ENCODE measurements at regions not wholly inside any gene's neighbourhood (a gene's known extent, or its start where the extent isn't known, plus 50 kb on each side); places are given as distances from the start of the nearest gene placed in this dataset.
A peak's percentile ranks its signal among the peaks of the same experiment; 100 is the strongest.
"Not testable (repeated sequence)": the region's sequence is repeated elsewhere in the genome, so short reads cannot be mapped to it uniquely, and the experiment has no call there.

DNA sequence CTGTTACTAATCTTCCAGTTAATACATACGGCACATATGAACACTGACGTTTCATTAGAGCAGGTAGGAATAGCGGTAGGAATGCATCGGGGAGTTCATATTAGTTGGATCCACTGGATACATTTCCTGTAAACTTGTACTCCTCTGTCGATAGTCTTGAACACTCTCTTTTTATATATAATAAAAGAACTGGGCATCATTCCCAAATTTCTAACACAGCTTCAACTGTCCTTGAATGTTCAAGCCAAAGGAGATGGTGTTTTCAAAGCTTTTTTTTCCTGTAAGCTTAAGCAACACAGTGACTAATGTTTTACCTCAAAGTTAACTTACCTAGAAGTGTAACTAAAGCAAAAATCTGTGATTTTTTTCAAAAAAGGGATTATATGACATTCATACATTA, 195.3 kb downstream of the UTRN start:
- DNase-seq: no peak

DNA sequence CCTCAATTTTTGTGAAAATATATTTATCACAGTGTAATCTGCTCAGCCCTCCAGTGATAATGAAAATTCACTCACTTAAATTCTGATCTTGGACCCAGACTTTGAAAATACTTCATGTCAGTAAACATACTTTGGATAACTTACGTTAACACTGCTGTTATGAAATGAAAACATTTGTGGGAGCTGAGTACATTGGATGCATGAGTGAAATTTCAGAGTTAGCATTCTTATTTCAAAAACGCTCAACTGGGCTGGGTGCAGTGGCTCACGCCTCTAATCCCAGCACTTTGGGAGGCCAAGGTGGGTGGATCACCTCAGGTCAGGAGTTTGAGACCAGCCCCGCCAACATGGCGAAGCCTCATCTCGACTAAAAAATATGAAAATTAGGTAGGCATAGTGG, 196.4 kb downstream of the UTRN start:
- DNase-seq: no peak

GRCh38 chr6:144482142-144482541, 197.0 kb downstream of the UTRN start:
- DNase-seq: peak; percentile 59 to 62

DNA sequence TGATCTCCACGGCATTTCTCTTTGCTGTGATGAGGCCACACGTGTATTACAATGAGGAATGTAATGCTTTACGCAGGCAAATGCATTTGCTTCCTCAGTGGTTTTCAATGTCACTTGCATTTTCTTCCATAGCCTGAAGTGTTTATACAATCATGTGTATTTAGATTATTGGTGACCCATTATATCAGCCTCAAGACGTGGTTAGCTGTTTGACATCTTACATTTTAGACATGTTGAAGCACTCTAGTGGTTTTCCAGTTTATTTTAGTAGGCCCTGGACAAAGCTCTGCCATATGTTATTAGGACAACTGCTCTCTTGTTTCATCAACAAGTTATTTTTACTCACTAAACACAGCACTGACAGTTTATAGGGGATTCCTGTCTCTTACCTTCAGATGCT, 200.4 kb downstream of the UTRN start:
- no peak for DNase-seq

DNA sequence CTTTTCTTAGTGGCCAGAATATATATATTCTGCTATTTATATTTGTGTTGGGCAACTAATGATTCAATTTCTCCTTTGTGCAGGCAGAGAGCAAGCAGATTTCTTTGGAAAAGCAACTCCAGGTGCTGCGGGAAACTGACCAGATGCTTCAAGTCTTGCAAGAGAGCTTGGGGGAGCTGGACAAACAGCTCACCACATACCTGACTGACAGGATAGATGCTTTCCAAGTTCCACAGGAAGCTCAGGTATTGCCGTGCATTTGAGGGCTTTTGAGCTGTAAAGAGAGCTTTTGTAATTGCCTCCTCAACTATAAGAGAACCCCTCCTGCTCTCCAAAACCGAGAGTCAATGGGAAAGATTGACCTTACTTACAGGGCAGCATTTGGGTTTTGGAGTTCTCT, 203.5 kb downstream of the UTRN start:
- no peak for DNase-seq

DNA sequence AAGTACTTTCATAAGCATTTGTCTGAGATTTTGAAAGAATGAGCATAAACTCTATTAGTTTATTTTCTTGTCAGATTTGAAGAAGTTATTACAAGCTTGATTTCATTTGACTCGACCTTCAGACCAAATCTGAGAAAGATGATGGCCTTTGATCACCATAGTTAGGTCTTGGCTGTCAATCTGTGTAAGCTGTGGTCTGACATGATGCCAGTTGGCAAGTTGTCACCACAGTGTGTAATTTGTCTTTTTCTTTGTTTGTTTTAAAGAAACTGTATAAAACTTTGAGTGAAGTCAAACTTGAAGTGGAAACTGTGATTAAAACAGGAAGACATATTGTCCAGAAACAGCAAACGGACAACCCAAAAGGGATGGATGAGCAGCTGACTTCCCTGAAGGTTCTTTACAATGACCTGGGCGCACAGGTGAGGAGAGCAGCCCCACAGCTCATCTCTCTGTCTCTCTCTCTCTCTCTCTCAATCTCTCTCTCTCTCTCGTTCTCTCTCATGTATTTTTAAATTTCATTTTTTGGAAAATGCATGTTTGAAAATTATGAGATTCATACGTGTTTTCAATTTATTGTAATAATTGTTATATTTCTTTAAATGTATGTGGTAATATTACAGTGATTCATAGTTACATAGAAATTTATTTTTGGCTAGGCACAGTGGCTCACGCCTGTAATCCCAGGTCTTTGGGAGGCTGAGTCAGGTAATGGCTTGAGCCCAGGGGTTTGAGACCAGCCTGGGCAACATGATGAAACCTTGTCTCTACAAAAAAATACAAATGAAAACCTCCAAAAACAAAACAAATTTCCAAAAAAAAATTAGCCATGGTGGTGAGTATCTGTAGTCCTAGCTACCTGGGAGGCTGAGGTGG, 208.1 kb downstream of the UTRN start:
- no peak for DNase-seq

DNA sequence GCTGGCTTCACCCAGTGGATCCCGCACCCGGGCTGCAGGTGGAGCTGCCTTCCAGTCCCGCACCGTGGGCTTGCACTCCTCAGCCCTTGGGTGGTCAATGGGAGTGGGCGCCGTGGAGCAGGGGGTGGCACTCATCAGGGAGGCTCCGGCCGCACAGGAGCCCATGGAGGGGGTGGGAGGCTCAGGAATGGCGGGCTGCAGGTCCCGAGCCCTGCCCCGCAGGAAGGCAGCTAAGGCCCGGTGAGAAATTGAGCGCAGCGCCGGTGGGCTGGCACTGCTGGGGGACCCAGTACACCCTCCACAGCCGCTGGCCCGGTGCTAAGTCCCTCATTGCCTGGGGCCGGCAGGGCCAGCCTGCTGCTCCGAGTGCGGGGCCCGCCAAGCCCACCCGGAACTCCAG, 209.9 kb downstream of the UTRN start:
- DNase-seq: not testable (repeated sequence)

DNA sequence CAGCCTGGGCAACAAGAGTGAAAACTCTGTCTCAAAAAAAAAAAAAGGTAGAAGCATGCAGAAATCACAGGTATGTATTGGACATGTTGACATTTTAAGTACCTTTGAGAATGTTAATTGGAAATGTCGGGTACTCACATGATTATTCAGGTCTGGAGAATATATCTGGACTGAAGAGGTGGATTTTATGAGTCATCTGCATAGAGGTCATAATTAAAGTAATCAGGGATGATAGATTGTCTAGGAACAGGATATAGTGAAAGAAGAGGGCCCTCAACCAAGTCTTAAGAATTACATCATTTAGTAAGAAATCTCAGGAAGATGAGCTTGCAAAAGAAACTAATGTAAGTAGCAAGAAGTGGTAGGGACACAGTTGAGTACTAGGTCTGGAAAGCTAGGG, 212.5 kb downstream of the UTRN start:
- no peak for DNase-seq

DNA sequence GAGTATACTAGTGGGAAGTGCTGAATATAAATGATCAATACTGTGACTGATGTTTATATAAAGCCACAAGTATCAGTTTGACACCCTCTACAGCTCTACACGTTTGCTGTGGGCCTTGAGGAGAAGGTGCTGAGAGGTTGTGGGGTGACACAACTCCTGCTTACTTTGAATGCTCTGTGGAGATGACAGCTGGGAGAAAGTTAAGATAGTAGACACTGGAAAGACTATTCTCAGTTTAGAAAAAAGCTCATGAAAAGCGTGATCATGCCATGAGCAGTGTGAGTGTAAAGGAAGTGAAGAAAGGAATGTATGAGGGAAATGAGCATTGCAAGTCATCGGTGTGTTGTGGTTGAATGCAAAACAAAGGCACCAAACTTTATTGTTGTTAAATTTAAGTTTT, 215.8 kb downstream of the UTRN start:
- DNase-seq: no peak

- not testable (repeated sequence) for DNase-seq
These were observed 220.1 kb downstream of the UTRN start for GRCh38 chr6:144505214-144505613.

GRCh38 chr6:144506051-144506450, 220.9 kb downstream of the UTRN start:
- not testable (repeated sequence) for DNase-seq

DNA sequence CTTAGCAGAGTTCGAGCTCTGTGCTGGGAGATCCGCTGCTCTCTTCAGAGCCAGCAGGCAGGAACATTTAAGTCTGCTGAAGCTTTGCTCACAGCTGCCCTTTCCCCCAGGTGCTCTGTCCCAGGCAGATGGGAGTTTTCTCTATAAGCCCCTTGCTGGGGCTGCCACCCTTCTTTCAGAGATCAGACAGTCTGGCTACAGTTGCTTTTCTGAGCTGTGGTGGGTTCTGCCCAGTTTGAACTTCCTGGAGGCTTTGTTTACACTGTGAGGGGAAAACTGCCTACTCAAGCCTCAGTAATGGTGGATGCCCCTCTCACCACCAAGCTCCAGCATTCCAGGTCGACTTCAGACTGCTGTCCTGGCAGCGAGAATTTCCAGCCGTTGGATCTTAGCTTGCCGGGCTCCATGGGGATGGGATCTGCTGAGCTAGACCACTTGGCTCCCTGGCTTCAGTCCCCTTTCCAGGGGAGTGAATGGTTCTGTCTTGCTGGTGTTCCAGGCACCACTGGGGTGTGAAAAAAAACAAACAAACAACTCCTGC, 222.7 kb downstream of the UTRN start:
- not testable (repeated sequence) for DNase-seq

DNA sequence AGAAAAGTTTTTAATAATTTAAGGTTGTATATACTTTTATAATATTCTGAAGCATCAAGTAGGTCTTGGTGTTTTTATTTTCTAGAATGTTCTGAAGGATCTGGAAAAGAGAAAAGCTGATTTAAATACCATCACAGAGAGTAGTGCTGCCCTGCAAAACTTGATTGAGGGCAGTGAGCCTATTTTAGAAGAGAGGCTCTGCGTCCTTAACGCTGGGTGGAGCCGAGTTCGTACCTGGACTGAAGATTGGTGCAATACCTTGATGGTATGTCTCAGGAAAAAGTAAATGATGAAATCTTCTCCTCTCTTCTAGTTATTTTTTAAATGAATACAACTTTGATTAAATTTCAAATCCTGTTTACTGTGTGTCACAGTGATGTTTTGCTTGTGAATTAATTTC, 225.7 kb downstream of the UTRN start:
- no peak for DNase-seq

GRCh38 chr6:144515761-144516160, 230.6 kb downstream of the UTRN start:
- DNase-seq: no peak

- DNase-seq: no peak
These were observed 234.3 kb downstream of the UTRN start for GRCh38 chr6:144519426-144519825.

DNA sequence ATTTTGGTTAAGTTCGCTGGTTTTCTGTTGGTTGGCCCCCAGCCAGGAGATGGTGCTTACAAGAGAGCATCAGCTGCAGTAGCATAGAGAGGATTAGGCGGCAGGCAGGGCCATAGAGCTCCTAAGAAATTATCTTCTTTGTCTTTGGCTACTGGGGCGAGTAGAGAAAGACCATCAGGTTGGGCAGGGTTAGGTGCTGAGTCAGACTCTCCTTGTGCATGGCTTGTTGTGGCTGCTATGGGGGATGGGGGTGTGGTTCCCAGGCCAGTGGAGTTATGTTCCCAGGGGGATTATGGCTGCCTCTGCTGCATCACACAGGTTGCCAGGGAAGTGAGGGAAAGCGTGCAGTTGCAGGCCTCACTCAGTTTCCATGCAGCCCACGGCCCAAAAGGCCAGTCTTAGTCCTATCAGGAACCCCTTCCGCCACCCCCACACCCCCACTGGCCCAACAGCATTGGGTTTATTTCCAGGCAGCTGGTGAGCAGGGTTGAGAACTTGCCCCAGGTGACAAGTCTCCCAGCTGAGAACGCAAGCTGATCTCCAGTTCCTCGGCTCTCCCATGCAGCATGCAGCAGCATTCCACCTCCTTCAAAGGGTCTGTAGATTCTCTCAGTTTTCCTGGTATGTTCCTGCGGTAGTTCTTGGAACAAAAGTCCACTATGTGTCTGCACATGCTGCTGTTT, 243.7 kb downstream of the UTRN start:
- no peak for DNase-seq

DNA sequence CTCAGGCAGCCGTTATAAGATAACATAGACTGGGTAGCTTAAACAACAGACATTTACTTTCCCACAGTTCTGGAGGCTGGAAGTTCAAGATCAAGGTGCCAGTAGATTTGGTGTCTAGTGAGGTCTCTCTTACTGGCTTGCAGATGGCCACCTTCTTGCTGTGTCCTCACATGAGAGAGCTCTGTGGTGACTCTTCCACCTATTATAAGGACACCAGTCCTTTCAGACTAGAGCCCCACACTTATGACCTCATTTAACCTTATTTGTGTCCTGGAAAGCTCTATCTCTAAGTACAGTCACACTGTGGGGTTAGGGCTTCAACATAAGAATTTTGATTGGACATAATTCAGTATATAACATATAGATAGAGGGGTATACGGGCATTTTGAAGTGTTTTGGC, 245.0 kb downstream of the UTRN start:
- DNase-seq: no peak

DNA sequence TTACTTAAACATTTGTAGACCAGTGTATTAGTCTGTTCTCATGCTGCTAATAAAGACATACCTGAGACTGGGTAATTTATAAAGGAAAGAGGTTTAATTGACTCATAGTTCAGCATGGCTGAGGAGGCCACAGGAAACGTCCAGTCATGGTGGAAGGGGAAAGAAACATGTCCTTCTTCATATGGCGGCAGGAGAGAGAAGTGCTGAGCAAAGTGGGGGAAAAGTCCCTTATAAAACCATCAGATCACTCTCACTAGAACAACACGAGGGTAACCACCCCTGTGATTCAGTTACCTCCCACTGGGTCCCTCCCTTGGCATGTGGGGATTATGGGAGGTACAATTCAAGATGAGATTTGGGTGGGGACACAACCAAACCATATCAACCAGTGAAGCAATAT, 247.1 kb downstream of the UTRN start:
- DNase-seq: not testable (repeated sequence)

- DNase-seq: no peak
These were observed 249.0 kb downstream of the UTRN start for GRCh38 chr6:144534180-144534579.

DNA sequence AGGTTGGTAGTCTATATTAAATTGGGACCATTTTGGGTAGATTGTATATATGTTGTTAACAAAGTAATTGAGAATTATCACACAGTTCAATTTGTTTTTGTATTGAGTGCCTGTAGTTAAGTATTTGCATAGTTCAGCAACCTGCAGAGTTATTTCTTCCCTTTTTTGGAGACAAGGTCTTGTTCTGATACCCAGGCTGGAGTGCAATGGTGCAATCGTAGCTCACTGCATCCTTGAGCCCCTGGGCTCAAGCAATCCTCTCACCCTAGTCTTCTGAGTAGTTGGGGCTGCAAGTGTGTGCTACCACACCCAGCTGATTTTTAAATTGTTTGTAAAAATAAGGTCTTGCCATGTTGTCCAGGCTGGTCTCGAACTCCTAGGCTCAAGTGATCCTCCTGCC, 250.5 kb downstream of the UTRN start:
- DNase-seq: no peak

GRCh38 chr6:144536079-144536478, 250.9 kb downstream of the UTRN start:
- no peak for DNase-seq

DNA sequence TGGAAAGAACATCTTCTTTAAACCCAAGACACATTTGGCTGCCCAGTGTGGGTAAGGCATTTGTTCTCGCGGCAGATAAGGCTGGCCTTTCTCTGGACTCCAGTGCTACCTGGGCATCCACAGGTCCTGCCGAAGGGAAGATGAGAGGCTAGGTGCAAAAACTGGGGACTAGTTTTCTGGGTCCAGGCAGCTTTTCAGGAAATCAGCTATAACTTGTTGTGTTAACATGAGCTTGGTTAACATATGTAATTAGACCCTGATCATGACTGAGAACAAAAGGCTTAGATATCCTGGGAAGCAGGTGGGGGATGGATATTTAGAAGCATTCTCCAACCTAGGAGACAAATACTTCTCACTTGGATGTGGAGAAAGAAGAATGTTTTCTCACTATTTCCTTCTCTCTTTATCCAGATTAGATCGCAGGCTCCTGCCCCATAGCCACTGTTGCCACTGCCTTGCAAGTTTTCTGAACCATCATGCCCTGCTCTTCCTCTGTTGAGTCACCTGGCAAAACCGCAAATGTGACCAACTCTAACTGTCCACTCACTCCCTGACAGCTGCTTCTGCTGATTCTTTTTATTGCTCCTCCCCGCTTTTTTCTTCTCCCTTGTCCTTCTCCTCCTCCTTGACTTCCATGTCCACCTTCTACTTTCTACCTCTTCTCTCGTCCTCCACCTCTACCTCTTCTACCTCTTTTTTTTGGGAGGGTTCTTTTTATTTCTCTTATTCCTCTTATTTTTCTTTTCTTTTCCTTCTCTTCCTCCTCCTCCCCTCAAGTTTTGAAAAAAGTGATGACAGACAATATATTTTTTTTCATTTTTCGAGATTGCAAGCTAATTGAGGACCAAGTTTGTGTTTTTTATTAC, 258.1 kb downstream of the UTRN start:
- no peak for DNase-seq

DNA sequence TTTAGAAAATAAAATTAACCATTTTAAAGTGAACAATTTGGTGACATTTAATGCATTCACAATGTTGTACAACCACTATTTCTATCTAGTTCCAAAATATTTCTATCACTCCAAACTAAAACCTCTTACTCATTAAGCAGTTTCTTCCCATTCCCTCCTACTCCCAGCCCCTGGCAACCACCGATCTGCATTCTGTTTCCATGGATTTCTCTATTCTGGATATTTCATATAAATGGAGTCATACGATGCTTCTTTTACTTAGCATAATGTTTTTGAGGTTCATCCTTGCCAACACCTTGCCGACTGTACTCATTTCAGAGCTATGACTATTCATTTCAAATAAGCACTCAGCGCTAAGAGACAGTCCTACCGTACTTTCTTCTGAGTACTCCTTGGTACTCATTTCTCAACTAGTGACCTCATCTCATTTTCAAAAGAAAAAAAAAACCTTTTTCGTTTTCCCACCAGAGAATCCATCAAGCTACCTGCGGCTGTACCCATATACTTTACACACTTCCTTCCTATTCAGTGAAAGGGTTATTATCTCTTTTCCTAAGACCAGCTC, 259.2 kb downstream of the UTRN start:
- DNase-seq: no peak
